Panc1 (cell line): ENCODE measurements at regions not wholly inside any gene's neighbourhood (a gene's known extent, or its start where the extent isn't known, plus 50 kb on each side); places are given as distances from the start of the nearest gene placed in this dataset.

Experiments
- ATAC-seq: fragments of 200-7000 bp; cut with Tn5 transposase; 2 replicates; pipeline ENCODE4 v1.9.1; 2020; ENCODE audit warnings: mild to moderate bottlenecking, moderate library complexity
- BruUV-seq: library from RNA; stranded (reverse); fragments of 400-500 nt; replicated peaks from 2 replicates; lab custom pipeline; 2021; lab: Mats Ljungman, UMichigan
- CTCF ChIA-PET: fragments of 300-600 bp; sonication (Branson Sonifier 250); formaldehyde crosslinking; loops from one replicate; lab custom pipeline; 2022; ENCODE audit warnings: antibody characterized with exemption; lab: Charles Lee
- POLR2A ChIA-PET: fragments of 300-600 bp; sonication (Branson Sonifier 250); formaldehyde crosslinking; loops from one replicate; lab custom pipeline; 2022; ENCODE audit warnings: antibody characterized with exemption; lab: Charles Lee
- DNase-seq: peaks from one replicate; pipeline ENCODE4 v3.0.0-alpha.2; 2010; ENCODE audit warnings: low read depth, low spot score
- H3K27ac ChIP-seq: 2 replicates; pipeline ENCODE4 v1.5.1; 2011; ENCODE audit warnings: mild to moderate bottlenecking, low read length, inconsistent platforms
- H3K27me3 ChIP-seq: fragments of 200-500 bp; sonication (Bioruptor generic); 2 replicates; pipeline ENCODE4 v1.6.0; 2014; ENCODE audit warnings: low read length, inconsistent platforms; ENCODE audit not compliant: control insufficient read depth, insufficient read depth
- H3K36me3 ChIP-seq: fragments of 200-500 bp; sonication (Bioruptor generic); 2 replicates; pipeline ENCODE4 v1.5.1; 2014; ENCODE audit warnings: inconsistent platforms, mild to moderate bottlenecking, low read length, moderate library complexity; ENCODE audit not compliant: control insufficient read depth, insufficient read depth
- H3K4me1 ChIP-seq: 2 replicates; pipeline ENCODE4 v1.5.1; 2011; ENCODE audit warnings: inconsistent platforms, mild to moderate bottlenecking, low read length, moderate library complexity; ENCODE audit not compliant: control insufficient read depth, insufficient read depth
- H3K4me3 ChIP-seq, 2 experiments: 2 replicates each; pipeline ENCODE4 v1.5.1; 2011 to 2012; ENCODE audit warnings: low read depth in 2 of 2, low read length in 2 of 2, mild to moderate bottlenecking in 2 of 2, inconsistent platforms in 1 of 2, moderate library complexity in 1 of 2
- H3K9me3 ChIP-seq: fragments of 200-500 bp; sonication (Bioruptor generic); 2 replicates; pipeline ENCODE4 v1.5.1; 2014; ENCODE audit warnings: low read depth, mild to moderate bottlenecking, inconsistent platforms, low read length, moderate library complexity; ENCODE audit not compliant: control insufficient read depth, insufficient read depth
- POLR2AphosphoS5 ChIP-seq: IDR thresholded peaks from 2 replicates; pipeline ENCODE4 v1.6.1; 2012; ENCODE audit warnings: mild to moderate bottlenecking, low read depth, low read length, moderate library complexity
- SIN3A ChIP-seq: IDR thresholded peaks from 2 replicates; pipeline ENCODE4 v1.6.1; 2012; ENCODE audit warnings: low read depth, mild to moderate bottlenecking, low read length, moderate library complexity, borderline replicate concordance; ENCODE audit not compliant: insufficient read depth
- TCF7L2 ChIP-seq: IDR thresholded peaks from 2 replicates; pipeline ENCODE4 v1.6.1; 2011; ENCODE audit warnings: mild to moderate bottlenecking, low read depth, low read length, inconsistent platforms
- in situ Hi-C: cut with HindIII; loops from 2 replicates; pipeline ENCODE4 v1.10.0; 2016; ENCODE audit warnings: low sequenced_read_pairs, low pct_unique_long_range_greater_than_20kb
- intact Hi-C: fragments of 100-400 bp; cut with micrococcal nuclease; formaldehyde crosslinking; loops from one replicate; pipeline ENCODE4 v1.10.0; 2022; ENCODE audit not compliant: unreplicated experiment
- TF ChIP-seq, protein P1 (sequence below), 2 experiments: IDR thresholded peaks; 2 replicates each; pipeline ENCODE4 v1.6.1; 2011 to 2012; ENCODE audit warnings: low read depth in 2 of 2, control low read depth in 1 of 2, low read length in 1 of 2, mild to moderate bottlenecking in 1 of 2, moderate library complexity in 1 of 2; ENCODE audit not compliant: insufficient read depth in 1 of 2
- TF ChIP-seq, protein P2 (sequence below): fragments of 450-650 bp; IDR thresholded peaks from 2 replicates; pipeline ENCODE4 v1.5.1; 2017; ENCODE audit warnings: mild to moderate bottlenecking

- Histone ChIP-seq H3K9me3 (no peaks in the 10 kb centered on the region), H3K4me3 (no peak overlapping the region), H3K27ac (no peak overlapping the region), H3K4me1 (no peaks in the 10 kb centered on the region), H3K36me3 (no peaks in the 10 kb centered on the region), H3K27me3 (no peaks in the 10 kb centered on the region)
- no TSS peak for BruUV-seq
- ChIA-PET CTCF (no interaction called here), POLR2A (no interaction called here)
- intact Hi-C loops: no loop called here
- TF ChIP-seq SIN3A (no peak), POLR2AphosphoS5 (no peak), TCF7L2 (no peak)
- TF ChIP-seq, protein P1, sequence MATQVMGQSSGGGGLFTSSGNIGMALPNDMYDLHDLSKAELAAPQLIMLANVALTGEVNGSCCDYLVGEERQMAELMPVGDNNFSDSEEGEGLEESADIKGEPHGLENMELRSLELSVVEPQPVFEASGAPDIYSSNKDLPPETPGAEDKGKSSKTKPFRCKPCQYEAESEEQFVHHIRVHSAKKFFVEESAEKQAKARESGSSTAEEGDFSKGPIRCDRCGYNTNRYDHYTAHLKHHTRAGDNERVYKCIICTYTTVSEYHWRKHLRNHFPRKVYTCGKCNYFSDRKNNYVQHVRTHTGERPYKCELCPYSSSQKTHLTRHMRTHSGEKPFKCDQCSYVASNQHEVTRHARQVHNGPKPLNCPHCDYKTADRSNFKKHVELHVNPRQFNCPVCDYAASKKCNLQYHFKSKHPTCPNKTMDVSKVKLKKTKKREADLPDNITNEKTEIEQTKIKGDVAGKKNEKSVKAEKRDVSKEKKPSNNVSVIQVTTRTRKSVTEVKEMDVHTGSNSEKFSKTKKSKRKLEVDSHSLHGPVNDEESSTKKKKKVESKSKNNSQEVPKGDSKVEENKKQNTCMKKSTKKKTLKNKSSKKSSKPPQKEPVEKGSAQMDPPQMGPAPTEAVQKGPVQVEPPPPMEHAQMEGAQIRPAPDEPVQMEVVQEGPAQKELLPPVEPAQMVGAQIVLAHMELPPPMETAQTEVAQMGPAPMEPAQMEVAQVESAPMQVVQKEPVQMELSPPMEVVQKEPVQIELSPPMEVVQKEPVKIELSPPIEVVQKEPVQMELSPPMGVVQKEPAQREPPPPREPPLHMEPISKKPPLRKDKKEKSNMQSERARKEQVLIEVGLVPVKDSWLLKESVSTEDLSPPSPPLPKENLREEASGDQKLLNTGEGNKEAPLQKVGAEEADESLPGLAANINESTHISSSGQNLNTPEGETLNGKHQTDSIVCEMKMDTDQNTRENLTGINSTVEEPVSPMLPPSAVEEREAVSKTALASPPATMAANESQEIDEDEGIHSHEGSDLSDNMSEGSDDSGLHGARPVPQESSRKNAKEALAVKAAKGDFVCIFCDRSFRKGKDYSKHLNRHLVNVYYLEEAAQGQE (IDR thresholded peaks at IDR 0.05; ENCODE audit: insufficient read depth in 1 of 2, low read depth in 2 of 2, low read length in 1 of 2): no peak
- TF ChIP-seq, protein P2, sequence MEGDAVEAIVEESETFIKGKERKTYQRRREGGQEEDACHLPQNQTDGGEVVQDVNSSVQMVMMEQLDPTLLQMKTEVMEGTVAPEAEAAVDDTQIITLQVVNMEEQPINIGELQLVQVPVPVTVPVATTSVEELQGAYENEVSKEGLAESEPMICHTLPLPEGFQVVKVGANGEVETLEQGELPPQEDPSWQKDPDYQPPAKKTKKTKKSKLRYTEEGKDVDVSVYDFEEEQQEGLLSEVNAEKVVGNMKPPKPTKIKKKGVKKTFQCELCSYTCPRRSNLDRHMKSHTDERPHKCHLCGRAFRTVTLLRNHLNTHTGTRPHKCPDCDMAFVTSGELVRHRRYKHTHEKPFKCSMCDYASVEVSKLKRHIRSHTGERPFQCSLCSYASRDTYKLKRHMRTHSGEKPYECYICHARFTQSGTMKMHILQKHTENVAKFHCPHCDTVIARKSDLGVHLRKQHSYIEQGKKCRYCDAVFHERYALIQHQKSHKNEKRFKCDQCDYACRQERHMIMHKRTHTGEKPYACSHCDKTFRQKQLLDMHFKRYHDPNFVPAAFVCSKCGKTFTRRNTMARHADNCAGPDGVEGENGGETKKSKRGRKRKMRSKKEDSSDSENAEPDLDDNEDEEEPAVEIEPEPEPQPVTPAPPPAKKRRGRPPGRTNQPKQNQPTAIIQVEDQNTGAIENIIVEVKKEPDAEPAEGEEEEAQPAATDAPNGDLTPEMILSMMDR: no peak
- DNase-seq (no peak), ATAC-seq (no peak)
- in situ Hi-C loops: no loop called here
These were observed 91.6 kb upstream of the PAX6 start for GRCh38 chr11:31902706-31903105.

DNA sequence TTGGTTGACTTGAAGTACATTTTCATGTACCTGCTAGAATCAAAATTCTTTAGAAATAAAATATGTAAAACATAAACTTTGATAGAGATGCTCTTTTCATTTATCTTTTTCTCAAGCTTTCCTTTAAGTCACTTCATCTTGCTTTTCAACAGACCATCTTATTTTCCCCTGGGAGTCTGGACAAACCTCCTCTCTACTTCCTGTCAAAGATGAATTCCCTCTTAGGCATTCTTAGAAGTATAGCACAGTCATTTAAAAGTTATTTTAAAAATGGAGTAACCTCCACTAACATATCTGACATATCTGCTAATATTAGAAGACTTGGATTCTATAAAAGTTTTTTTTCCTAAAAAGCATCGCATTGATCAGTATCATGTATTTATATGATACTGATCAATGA lies 84.8 kb upstream of the PAX6 start:
- no peaks in the 10 kb centered on the region for H3K9me3 ChIP-seq
- ChIA-PET POLR2A (no interaction called here), CTCF (no interaction called here)
- TF ChIP-seq SIN3A: no peak
- TF ChIP-seq, protein P2: no peak
- TF ChIP-seq, protein P1 (IDR thresholded peaks at IDR 0.05; ENCODE audit: insufficient read depth in 1 of 2, low read depth in 2 of 2, low read length in 1 of 2): no peak
- TF ChIP-seq TCF7L2: no peak
- TF ChIP-seq POLR2AphosphoS5: no peak
- BruUV-seq: no TSS peak
- no peaks in the 10 kb centered on the region for H3K4me1 ChIP-seq
- H3K4me3 ChIP-seq: no peak overlapping the region
- H3K27ac ChIP-seq: no peak overlapping the region
- ATAC-seq (no peak), DNase-seq (no peak)
- in situ Hi-C loops (no loop called here), intact Hi-C loops (no loop called here)
- H3K36me3 ChIP-seq: no peaks in the 10 kb centered on the region
- no peaks in the 10 kb centered on the region for H3K27me3 ChIP-seq
